ENCODE measurements at regions not wholly inside any gene's neighbourhood (a gene's known extent, or its start where the extent isn't known, plus 50 kb on each side); places are given as distances from the start of the nearest gene placed in this dataset.
"Not testable (repeated sequence)": the region's sequence is repeated elsewhere in the genome, so short reads cannot be mapped to it uniquely, and the experiment has no call there.

DNA sequence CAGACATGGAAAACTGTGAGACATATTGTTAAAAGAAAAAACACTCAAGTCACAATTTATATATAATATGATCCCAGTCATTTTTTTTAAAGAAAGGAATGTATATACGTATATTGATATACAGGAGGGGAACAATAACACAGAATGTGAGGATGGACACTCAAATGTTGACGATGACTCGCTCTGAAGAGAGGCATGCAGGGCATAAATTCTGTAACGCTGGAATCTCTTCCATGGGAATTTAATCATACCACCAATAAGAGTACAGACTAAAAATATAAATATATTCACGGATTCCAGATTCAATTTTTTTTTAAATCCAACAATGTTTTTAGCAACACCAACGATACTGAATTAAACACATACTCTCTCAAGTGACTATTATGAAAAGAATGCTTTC lies 106.9 kb upstream of the CCDC28A start:
- no peak for DNase-seq

DNA sequence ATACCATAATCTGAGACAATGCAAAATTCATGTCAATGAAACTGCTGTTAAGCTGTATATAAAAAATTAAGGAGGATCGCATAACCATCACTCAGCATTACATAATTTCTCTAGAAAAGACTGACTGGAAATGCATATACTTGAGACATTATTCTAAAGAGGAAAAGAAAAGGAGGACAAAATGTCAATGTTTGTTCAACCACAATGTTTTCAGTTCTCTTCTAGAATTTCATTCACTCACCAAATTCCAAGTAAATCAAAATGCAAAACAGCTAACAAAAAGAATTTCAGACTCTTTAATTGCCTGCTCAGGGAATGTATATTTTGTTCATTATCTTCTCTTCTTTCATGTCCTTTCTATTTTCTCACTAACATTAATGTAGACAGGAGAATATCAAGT lies 106.2 kb upstream of the CCDC28A start:
- DNase-seq: no peak

DNA sequence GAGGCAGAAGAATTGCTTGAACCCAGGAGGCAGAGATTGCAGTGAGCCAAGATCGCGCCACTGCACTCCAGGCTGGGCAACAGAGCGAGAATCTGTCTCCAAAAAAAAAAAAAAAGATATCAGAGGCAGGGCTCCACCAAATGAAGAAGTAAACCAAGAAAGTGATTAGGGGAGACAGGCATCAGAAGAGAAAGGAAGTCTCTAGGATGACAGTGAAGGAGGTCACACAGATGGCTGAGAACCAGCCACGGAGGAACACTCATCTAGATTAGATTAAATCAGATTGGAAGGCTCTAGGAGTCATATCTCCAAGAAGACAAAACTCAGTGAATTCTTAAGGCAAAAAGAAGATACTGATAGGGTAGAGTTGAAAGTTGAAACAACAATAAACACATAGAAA lies 102.2 kb upstream of the CCDC28A start:
- DNase-seq: no peak

- no peak for DNase-seq
Observed at GRCh38 chr6:138673346-138674014, 100.1 kb upstream of the CCDC28A start.

DNA sequence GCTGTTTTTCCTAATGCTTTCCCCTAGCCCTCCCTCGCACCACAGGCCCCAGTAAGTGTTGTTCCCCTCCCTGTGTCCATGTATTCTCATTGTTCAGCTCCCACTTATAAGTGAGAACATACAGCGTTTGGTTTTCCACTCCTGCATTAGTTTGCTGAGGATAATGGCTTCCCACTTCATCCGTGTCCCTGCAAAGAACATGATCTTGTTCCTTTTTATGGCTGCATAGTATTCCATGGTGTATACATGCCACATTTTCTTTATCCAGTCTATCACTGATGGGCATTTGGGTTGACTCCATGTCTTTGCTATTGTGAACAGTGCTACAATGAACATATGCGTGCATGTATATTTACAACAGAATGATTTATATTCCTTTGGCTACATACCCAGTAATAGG lies 99.1 kb upstream of the CCDC28A start:
- DNase-seq: not testable (repeated sequence)

DNA sequence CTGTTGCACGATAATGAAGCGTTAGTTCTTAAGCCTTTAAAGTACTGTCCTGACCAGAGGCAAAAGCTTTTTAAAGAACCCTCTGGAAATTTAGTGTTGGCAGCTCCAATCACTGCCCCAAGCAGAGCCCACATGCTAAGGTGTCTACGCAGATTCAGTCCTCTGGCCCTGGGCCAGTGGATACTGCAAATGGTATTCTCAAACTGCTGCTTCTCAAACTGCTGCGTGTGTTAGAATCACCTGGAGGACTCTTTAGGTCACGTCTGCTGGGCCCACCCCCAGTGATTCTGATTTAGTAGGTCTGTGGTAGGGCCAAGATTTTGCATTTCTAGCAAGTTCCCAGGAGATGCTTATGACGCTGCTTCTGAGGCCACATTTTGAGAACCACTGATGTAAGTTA lies 96.0 kb upstream of the CCDC28A start:
- DNase-seq: no peak

GRCh38 chr6:138678168-138678567 lies 95.4 kb upstream of the CCDC28A start:
- no peak for DNase-seq

DNA sequence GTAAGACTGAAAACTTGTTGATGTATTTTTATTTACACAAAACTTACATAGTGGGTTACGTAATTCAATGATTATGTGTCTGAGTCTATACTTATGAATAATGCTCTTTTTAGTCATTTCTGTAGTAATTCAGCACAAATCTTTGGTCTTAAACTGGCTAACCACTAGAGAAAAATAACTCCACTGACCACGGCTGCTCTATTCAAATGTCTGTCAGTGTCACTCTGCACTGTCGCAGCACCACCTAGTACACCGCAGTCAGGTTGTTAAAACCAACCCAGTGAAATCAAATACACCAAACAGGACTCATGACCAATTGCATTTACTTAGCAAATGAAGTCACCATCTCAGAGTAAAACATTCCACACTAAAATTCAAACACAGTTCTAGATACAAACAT lies 93.5 kb upstream of the CCDC28A start:
- no peak for DNase-seq

GRCh38 chr6:138681627-138682026 lies 91.9 kb upstream of the CCDC28A start:
- no peak for DNase-seq

GRCh38 chr6:138682704-138683527 lies 90.7 kb upstream of the CCDC28A start:
- no peak for DNase-seq

GRCh38 chr6:138685257-138685656 lies 88.3 kb upstream of the CCDC28A start:
- DNase-seq: no peak

- no peak for DNase-seq
Observed at GRCh38 chr6:138685781-138686180, 87.8 kb upstream of the CCDC28A start.

DNA sequence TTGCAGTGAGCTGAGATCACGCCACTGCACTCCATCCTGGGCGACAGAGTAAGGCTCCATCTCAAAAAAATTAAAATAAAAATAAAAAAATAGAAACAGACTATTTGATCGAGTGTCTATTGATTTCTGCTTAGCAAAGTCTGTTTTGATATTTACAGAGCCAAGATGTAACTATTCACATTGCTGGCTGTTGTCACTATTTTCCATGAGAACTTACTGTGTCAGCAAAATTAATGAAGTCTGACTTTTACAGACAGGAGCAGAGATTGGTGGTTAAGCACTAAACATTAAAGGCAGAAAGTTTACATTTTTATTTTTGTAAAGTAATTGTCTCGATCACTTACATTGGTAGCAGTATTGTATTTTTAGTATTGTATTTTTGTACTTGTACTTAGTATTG lies 85.0 kb upstream of the CCDC28A start:
- DNase-seq: no peak

DNA sequence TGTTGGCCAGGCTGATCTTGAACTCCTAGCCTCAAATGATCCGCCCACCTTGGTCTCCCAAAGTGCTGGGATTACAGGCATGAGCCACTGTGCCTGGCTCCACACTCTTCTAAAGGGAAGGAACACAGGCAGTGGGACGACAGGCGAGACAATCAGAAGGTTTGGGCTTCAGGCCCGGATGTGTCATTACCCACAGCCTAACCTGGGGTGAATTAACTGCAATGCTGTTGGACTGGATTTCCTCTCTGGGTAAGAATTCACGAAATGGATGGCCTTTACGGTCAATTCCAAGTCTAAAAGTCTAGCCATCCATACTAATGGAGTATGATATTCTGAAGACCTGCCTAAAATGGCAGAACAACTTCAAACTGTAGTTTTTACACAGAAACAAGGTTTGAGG lies 83.7 kb upstream of the CCDC28A start:
- DNase-seq: no peak

DNA sequence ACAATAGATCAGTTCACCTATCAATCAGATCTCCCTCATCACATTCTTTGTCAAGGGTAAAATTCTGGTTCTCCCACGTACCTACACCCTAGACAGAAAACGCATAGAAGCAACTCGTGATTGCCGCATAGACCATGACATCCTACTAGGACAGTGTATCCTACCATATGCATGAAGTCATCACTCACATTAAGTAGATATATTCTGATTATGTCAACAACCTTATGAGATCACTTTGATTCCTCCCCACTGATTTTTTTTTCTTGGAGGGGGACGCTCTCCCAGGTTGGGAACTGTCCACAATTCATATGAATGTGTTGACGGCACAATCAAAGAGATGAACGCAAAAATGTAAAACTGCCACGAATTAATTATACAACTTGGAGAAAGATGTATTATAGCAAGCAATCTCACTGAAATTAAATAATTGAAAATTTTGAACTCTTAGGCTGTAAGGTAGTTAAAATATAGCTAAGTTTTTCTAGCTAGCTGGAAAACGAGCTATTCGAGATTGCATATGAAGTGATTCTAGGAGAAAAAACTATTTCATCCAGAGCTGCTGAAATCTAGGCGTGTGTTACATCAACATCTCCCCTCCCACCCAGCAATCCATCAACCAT lies 82.5 kb upstream of the CCDC28A start:
- no peak for DNase-seq

DNA sequence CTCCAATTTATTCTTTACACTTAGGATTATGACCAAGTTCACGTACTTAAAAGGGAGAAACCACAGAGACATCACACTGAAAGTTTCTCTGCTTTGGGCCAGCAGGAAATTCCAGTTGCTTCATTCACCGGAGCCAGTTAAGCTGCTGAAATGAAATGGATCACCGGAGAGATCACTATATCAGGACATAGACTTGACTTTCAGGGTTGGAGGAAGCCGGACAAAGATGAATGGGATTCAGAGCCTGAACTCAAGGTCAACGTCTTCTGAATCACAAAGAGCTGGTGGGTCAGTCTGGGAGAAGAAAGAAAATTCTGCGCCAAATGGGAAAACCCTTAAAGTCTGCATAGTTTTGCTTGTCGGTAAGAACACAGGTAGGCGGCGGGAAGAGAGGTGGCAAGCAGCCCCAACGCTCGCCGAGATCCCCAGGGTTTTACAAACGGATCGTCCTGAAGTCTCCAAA lies 81.9 kb upstream of the CCDC28A start:
- DNase-seq: no peak

DNA sequence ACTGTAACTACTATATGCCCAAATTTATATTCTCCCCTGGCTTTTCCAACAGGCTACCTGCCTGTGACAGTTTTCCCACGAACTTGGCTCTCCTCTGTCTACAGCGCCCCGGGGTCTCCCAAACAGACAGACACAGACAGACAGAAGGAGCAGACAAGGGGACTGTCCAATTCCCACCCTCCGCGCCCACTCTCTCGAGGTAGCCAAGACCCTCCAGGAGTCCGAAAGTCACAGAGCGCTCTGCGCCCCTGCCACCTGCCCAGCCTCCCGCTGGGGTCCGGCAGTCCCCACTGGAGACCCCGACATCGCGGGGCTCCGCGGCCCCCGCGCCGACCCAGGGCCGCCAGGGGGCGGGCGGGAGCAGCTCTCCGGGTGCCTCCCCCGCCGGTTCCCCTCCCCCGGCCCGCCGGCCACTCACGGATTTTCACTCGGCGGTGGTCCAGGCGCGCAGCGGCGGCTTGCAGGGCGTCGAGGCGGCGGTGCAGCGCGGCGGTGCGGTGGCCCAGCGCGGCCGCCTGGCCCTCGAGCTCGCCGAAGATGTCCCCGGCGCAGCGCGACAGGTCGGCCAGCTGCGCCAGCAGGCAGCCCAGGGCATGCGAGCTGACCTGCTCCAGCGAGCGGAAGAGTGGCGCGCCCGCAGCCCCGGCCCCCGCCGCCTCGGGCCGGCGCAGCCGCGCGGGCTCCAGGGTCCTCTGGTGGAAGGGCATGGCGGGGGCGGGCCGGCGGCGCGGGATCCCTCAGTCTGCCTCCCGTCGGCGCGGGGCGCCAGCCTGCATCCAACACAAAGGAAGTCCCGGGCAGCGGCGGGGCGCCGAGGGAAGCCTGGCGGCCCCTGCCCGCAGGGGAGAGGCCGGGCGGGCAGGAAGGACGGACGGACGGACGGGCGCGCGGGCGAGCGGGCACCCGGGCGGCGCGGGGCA lies 81.3 kb upstream of the CCDC28A start:
- DNase-seq: peak; percentile 49 to 54

DNA sequence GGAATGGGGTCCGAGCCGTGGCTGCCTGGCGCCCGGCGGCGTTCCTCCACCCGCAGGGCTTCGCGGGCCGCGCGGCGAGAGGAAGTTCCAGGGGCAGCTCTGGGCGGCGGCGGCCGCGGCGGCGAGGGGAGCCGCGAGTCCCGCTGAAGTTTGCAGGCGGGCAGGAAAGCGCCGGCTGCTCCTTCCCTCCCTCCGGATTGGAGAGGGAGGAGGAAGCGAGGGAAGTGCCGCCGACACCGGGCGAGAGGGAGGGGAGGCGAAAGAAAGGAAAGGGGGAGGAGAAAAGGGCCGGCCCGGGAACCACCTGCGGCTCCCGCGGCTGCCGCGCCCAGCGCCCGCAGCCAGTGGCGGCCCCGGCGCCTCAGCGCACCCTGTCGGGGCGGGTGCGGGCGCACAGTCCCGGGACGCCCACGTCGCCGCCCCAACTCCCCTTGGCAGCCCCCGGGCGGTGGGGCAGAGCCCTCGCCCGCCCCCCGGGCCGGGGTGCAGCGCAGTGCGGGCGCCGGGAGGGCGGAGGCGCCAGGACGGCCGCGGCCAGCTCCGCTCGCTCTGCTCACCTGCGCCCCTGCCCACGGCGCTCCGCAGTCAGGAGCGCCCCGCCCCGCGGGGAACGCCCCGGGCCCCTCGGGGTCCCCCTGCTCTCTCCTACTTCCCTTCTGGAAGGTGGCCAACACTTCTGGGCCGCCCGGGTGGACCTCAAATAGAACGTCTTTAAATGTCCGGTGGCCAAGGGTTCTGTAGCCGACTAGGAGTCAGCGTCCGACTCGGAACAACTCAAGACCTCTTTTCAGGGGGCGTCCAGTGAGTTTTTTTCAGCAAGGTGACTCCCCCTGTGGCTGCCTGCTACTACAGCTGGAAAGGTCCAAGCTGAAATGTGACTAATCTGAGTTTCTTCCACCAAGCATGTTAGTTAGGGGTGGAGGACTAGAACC lies 80.3 kb upstream of the CCDC28A start:
- DNase-seq: peak; percentile 31 to 34

DNA sequence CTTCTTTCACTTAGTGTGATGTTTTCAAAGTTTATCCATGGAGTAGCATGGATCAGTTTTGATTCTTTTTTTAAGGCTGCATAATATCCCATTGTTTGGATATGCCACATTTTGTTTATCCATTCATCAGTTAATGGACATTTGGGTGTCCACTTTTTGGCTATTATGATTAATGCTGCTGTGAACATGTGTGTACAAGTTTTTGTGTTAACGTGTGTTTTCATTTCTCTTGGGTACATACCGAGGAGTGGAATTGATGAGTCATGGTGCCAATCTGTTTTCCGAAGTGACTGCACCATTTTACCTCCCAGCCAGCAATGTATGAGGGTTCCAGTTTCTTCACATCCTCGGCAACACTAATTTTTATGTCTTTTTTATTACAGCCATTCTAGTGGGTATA lies 78.4 kb upstream of the CCDC28A start:
- no peak for DNase-seq

GRCh38 chr6:138714493-138714892 lies 59.1 kb upstream of the CCDC28A start:
- no peak for DNase-seq

DNA sequence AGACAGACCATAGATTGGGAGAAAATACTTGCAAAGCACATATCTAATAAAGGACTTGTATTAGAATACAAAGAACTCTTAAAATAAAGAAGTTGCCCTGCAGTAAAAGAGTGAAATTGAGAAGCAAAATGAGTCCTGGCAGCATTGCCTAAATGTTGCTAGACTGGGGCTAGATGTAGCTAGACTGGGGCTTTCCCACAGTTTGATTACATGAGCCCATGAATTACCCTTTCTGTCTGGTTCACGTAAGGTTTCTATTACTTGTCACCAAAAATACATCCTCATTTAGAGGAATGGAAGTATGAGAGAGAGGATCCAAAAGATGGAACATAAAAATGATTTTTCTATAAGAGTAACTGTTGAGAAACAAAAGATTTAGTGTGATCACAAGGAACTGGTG lies 57.6 kb upstream of the CCDC28A start:
- DNase-seq: no peak

Measured in CD4-positive, alpha-beta T cell treated with Interleukin-1 beta for 1 hour (primary cell).